Activated CD4-positive, alpha-beta T cell treated with anti-CD3 and anti-CD28 coated beads, Interleukin-2, amount 10 ng/mL, durations not matched to agents 24 days and 14 days (primary cell): ENCODE measurements at regions not wholly inside any gene's neighbourhood (a gene's known extent, or its start where the extent isn't known, plus 50 kb on each side); places are given as distances from the start of the nearest gene placed in this dataset.

ENCODE experiments used
- DNase-seq: peaks from one replicate; pipeline ENCODE4 v3.0.0; 2022
- H3K27ac Mint-ChIP-seq: one replicate; pipeline ENCODE4 v1.8.0; 2022; ENCODE audit warnings: mild to moderate bottlenecking, mixed read lengths
- H3K27me3 Mint-ChIP-seq: one replicate; pipeline ENCODE4 v1.8.0; 2022; ENCODE audit warnings: mixed read lengths
- H3K36me3 Mint-ChIP-seq: one replicate; pipeline ENCODE4 v1.8.0; 2022; ENCODE audit warnings: low read depth, mild to moderate bottlenecking, mixed read lengths
- H3K4me1 Mint-ChIP-seq: one replicate; pipeline ENCODE4 v1.8.0; 2021; ENCODE audit warnings: mixed read lengths
- H3K4me3 Mint-ChIP-seq: one replicate; pipeline ENCODE4 v1.8.0; 2022; ENCODE audit warnings: mild to moderate bottlenecking, moderate library complexity, mixed read lengths
- H3K9me3 Mint-ChIP-seq: one replicate; pipeline ENCODE4 v1.8.0; 2021; ENCODE audit warnings: mixed read lengths
- intact Hi-C: fragments of 100-400 bp; cut with micrococcal nuclease; formaldehyde crosslinking; loops from one replicate; pipeline ENCODE4 v1.15.1; 2023

DNA sequence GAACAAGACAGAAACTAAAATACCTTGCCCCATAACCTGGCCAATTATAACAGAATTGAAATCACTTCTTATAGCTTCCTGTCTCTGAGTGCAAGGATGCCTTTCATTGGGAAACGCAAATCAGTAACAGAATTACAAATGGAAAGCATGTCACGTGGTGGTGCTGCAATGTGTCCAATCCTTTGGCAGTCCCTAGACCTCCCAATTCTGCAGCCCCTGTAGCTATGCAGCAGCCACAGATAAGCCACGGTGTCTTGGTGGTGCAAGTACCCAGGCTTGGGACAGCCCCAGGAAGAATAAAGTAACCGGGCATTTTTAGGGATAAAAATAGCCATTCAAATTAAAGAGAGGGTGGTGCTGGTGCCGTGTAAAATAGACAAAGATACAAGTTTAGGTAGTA is 134.6 kb upstream of the CCN2 start:
- Mint-ChIP-seq H3K27me3 (no peaks in the 10 kb centered on the region), H3K4me3 (no peak overlapping the region), H3K27ac (no peak overlapping the region), H3K4me1 (no peaks in the 10 kb centered on the region), H3K9me3 (no peaks in the 10 kb centered on the region), H3K36me3 (no peaks in the 10 kb centered on the region)
- no peak for DNase-seq
- intact Hi-C loops, result no loop called here

DNA sequence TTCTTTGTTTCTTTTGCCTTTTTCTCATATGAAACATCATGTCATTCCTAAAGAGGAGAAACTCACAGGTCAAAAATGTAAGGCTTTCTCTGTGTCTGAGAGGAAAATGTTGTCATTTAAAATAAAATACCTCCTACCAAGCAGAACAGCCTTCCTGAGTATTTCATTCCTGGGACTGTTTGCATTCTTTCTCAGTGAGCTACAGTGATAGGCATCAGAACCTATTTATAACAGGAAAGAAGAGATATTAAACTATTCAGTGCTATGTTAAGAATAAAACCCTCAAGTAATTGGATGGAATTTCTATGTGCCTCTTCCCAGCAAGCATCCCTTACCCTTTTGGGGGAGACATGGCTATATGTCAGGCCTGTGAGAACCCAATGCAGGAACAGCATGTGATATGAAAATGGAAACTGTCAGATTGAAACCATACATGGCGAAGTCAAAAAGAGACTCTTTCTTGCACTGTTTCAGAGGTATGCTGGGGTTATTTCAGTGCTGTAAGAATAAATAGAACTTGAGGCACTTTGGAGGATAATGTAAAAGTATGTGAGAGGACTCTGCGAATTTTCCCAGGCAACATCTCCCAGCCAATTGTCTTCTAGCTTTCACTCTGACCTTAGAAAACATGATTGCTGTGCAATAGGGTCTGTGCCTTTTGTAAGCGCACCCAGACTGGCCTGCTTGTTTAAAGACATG is 133.8 kb upstream of the CCN2 start:
- Mint-ChIP-seq H3K27me3 (no peaks in the 10 kb centered on the region), H3K27ac (no peak overlapping the region), H3K36me3 (no peaks in the 10 kb centered on the region), H3K4me3 (no peak overlapping the region), H3K9me3 (no peaks in the 10 kb centered on the region), H3K4me1 (no peaks in the 10 kb centered on the region)
- intact Hi-C loops, result no loop called here
- DNase-seq, result no peak

GRCh38 chr6:132082421-132082820 is 131.2 kb upstream of the CCN2 start:
- Mint-ChIP-seq H3K36me3 (no peaks in the 10 kb centered on the region), H3K4me3 (no peak overlapping the region), H3K27me3 (no peaks in the 10 kb centered on the region), H3K4me1 (no peaks in the 10 kb centered on the region), H3K27ac (no peak overlapping the region), H3K9me3 (no peaks in the 10 kb centered on the region)
- intact Hi-C loops, result no loop called here
- DNase-seq, result no peak

DNA sequence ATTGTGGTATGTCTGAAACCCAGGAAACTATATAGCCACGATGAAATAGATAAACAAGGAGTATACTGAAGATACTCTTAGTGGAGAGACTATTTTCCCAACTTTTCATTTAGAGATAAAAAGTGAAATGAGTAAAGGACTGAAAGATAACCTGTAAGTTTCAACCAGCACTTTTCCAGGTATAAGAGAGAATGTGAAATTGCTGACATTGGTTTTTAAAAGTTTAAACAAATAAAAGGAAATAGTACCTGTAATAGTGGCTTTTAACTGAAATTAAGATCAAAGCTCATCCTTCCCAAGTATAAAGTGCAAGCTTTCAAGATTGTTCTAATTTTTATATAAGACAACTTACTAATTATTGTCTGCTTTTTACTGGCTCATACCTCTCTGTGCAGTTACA is 130.2 kb upstream of the CCN2 start:
- H3K27me3 Mint-ChIP-seq, result no peaks in the 10 kb centered on the region
- DNase-seq, result no peak
- H3K4me3 Mint-ChIP-seq, result no peak overlapping the region
- no peaks in the 10 kb centered on the region for H3K4me1 Mint-ChIP-seq
- intact Hi-C loops, result no loop called here
- H3K36me3 Mint-ChIP-seq, result no peaks in the 10 kb centered on the region
- H3K27ac Mint-ChIP-seq, result no peak overlapping the region
- H3K9me3 Mint-ChIP-seq, result no peaks in the 10 kb centered on the region

DNA sequence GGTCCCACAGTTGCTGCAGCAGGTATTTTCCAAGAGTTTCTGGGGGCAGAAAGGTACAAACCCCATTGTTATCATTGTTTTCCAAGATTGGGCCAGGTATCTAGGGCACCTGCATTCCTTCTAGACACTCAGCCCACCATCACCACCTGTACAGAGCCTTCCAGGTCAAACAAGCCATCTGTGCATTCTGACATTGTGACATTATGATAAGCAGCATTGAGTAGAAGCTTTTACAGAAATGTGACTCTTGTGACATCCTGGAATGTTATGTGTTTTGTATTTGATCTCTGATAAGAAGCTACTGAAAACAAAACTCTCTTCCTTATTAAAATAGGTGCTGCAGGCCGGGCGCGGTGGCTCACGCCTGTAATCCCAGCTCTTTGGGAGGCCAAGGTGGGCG is 128.1 kb upstream of the CCN2 start:
- DNase-seq, result no peak
- no peaks in the 10 kb centered on the region for H3K4me1 Mint-ChIP-seq
- intact Hi-C loops, result no loop called here
- H3K27me3 Mint-ChIP-seq, result no peaks in the 10 kb centered on the region
- H3K4me3 Mint-ChIP-seq, result no peak overlapping the region
- no peaks in the 10 kb centered on the region for H3K9me3 Mint-ChIP-seq
- no peaks in the 10 kb centered on the region for H3K36me3 Mint-ChIP-seq
- no peak overlapping the region for H3K27ac Mint-ChIP-seq

GRCh38 chr6:132076452-132076851 is 125.3 kb upstream of the CCN2 start:
- no peaks in the 10 kb centered on the region for H3K9me3 Mint-ChIP-seq
- no peak for DNase-seq
- intact Hi-C loops, result no loop called here
- no peak overlapping the region for H3K27ac Mint-ChIP-seq
- no peaks in the 10 kb centered on the region for H3K27me3 Mint-ChIP-seq
- H3K4me1 Mint-ChIP-seq, result no peaks in the 10 kb centered on the region
- H3K36me3 Mint-ChIP-seq, result no peaks in the 10 kb centered on the region
- H3K4me3 Mint-ChIP-seq, result no peak overlapping the region

DNA sequence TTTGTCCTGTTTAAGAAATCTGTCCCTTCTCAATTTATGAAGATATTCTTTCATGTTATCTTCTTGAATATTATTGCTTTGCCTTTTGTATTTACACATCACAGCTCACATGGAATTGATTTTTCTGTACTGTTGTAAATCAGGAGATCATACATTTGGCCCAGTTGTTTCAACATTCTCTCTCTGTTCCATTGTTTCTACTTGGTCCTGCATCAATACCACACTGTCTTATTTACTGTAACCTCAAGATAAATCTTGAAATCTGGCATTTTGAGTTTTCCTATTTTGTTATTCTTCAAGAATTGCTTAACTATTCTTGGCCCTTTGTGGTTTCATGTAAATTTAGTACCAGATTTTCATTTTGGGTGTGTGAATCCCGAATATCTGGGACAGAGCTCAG is 121.7 kb upstream of the CCN2 start:
- no peak overlapping the region for H3K4me3 Mint-ChIP-seq
- no peak for DNase-seq
- no peaks in the 10 kb centered on the region for H3K36me3 Mint-ChIP-seq
- no peaks in the 10 kb centered on the region for H3K9me3 Mint-ChIP-seq
- H3K4me1 Mint-ChIP-seq, result no peaks in the 10 kb centered on the region
- intact Hi-C loops, result no loop called here
- H3K27me3 Mint-ChIP-seq, result no peaks in the 10 kb centered on the region
- H3K27ac Mint-ChIP-seq, result no peak overlapping the region

- Mint-ChIP-seq H3K27me3 (no peaks in the 10 kb centered on the region), H3K4me3 (no peak overlapping the region), H3K9me3 (no peaks in the 10 kb centered on the region), H3K27ac (no peak overlapping the region), H3K36me3 (no peaks in the 10 kb centered on the region), H3K4me1 (no peaks in the 10 kb centered on the region)
- no peak for DNase-seq
- intact Hi-C loops, result no loop called here
These were observed 121.1 kb upstream of the CCN2 start for GRCh38 chr6:132072271-132072670.

DNA sequence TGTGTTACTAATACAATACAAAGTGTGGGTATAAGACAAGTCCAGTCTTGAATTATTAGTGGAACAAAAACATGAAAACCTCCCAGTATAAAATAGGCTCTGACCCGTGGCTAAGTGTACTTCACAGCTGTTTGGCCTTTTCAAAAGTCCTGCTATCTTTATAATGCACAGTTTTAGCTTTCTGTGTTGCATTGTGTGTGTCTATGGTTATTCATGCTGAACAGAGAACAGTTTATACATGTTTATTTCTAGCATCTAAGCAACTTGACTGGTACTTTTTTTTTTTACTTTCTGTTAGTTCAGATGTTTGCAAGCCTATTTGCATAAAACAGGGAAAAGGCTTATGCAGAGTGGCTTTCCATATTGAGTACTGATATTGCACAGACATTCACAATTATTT is 119.2 kb upstream of the CCN2 start:
- no peak for DNase-seq
- no peaks in the 10 kb centered on the region for H3K27me3 Mint-ChIP-seq
- intact Hi-C loops, result no loop called here
- no peaks in the 10 kb centered on the region for H3K4me1 Mint-ChIP-seq
- no peaks in the 10 kb centered on the region for H3K36me3 Mint-ChIP-seq
- H3K27ac Mint-ChIP-seq, result no peak overlapping the region
- no peak overlapping the region for H3K4me3 Mint-ChIP-seq
- H3K9me3 Mint-ChIP-seq, result no peaks in the 10 kb centered on the region

DNA sequence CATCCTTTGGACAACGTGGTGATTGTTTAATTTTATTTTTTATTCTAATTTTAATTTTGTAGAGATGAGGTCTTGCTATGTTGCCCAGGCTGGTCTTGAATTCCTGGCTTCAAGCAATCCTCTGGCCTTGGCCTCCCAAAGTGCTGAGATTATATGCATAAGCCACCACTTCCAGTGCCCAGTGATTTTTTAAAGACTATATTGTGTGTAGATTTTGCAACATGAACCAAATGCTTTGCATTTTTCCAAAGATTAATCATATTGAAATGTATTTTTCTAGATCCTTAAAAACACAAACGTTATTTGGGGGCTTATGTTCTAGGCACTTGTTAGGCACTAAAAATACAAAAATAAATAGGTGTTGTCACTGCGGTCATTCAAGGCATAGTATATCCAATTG is 117.6 kb upstream of the CCN2 start:
- H3K4me1 Mint-ChIP-seq, result no peaks in the 10 kb centered on the region
- no peaks in the 10 kb centered on the region for H3K36me3 Mint-ChIP-seq
- no peaks in the 10 kb centered on the region for H3K27me3 Mint-ChIP-seq
- intact Hi-C loops, result no loop called here
- H3K4me3 Mint-ChIP-seq, result no peak overlapping the region
- H3K9me3 Mint-ChIP-seq, result no peaks in the 10 kb centered on the region
- DNase-seq, result no peak
- H3K27ac Mint-ChIP-seq, result no peak overlapping the region

- H3K27ac Mint-ChIP-seq, result no peak overlapping the region
- H3K4me3 Mint-ChIP-seq, result no peak overlapping the region
- no peaks in the 10 kb centered on the region for H3K4me1 Mint-ChIP-seq
- intact Hi-C loops, result no loop called here
- H3K36me3 Mint-ChIP-seq, result no peaks in the 10 kb centered on the region
- H3K9me3 Mint-ChIP-seq, result no peaks in the 10 kb centered on the region
- no peaks in the 10 kb centered on the region for H3K27me3 Mint-ChIP-seq
- DNase-seq, result no peak
These were observed 116.1 kb upstream of the CCN2 start for GRCh38 chr6:132067286-132067685.

DNA sequence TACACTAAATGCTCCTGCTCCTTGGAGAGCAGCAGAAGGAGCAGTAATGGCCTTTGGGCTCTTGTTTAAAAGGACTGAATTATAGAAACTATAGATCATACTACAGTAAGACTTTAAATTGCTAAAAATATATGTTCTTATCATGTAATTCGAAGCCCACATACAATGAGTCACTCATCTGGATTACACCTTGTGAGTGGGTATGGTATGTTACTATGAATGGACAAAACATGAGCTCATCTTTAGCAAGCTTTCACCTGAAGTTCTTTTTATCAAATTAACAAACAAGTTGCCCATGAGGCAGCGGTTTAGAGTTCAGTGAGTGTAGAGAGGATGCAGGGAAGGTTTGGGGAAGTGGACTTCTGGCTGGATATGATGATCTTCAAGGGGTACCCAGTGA is 114.4 kb upstream of the CCN2 start:
- H3K36me3 Mint-ChIP-seq, result no peaks in the 10 kb centered on the region
- no peaks in the 10 kb centered on the region for H3K9me3 Mint-ChIP-seq
- no peaks in the 10 kb centered on the region for H3K27me3 Mint-ChIP-seq
- no peak for DNase-seq
- H3K4me3 Mint-ChIP-seq, result no peak overlapping the region
- no peaks in the 10 kb centered on the region for H3K4me1 Mint-ChIP-seq
- H3K27ac Mint-ChIP-seq, result no peak overlapping the region
- intact Hi-C loops, result no loop called here

- Mint-ChIP-seq H3K27me3 (no peaks in the 10 kb centered on the region), H3K4me3 (no peak overlapping the region), H3K9me3 (no peaks in the 10 kb centered on the region), H3K36me3 (no peaks in the 10 kb centered on the region), H3K27ac (no peak overlapping the region), H3K4me1 (no peaks in the 10 kb centered on the region)
- intact Hi-C loops, result no loop called here
- no peak for DNase-seq
These were observed 112.6 kb upstream of the CCN2 start for GRCh38 chr6:132063738-132064137.

DNA sequence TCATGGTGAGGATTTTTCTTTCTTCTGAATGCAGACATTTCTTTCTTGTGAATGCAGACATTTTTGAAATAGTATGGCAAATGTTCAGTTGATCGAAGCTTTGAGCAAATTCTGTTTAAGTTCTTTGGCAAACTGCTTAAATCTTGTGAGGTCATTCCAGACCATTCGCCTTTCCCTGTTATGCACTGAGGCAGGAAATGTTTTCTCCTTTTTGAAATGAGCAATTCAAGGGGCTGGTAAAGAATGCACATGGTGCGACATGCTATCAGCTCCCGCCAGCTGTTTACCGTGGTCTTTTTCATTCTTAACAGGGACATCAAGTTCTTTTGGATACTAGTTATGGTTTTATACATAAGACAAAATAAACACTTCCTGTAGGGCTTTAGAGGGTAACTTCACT is 112.0 kb upstream of the CCN2 start:
- H3K4me1 Mint-ChIP-seq, result no peaks in the 10 kb centered on the region
- intact Hi-C loops, result no loop called here
- no peaks in the 10 kb centered on the region for H3K36me3 Mint-ChIP-seq
- H3K4me3 Mint-ChIP-seq, result no peak overlapping the region
- DNase-seq, result no peak
- H3K27me3 Mint-ChIP-seq, result no peaks in the 10 kb centered on the region
- no peak overlapping the region for H3K27ac Mint-ChIP-seq
- no peaks in the 10 kb centered on the region for H3K9me3 Mint-ChIP-seq

GRCh38 chr6:132062626-132063025 is 111.5 kb upstream of the CCN2 start:
- H3K27me3 Mint-ChIP-seq, result no peaks in the 10 kb centered on the region

More at GRCh38 chr6:132062626-132063025, 111.5 kb upstream of the CCN2 start:
- H3K27ac Mint-ChIP-seq, result no peak overlapping the region
- intact Hi-C loops, result no loop called here
- DNase-seq, result no peak
- no peaks in the 10 kb centered on the region for H3K4me1 Mint-ChIP-seq
- H3K4me3 Mint-ChIP-seq, result no peak overlapping the region
- H3K9me3 Mint-ChIP-seq, result no peaks in the 10 kb centered on the region
- H3K36me3 Mint-ChIP-seq, result no peaks in the 10 kb centered on the region
